ENCODE measurements at regions not wholly inside any gene's neighbourhood (a gene's known extent, or its start where the extent isn't known, plus 50 kb on each side); places are given as distances from the start of the nearest gene placed in this dataset.

- DNase-seq: no peak
Measured at GRCh38 chr10:120960725-120961124, 109.6 kb downstream of the WDR11 start.

- no peak for DNase-seq
Measured at GRCh38 chr10:120961795-120962755, 110.9 kb downstream of the WDR11 start.

GRCh38 chr10:120962756-120963593 lies 111.8 kb downstream of the WDR11 start:
- DNase-seq: no peak

- no peak for DNase-seq
Measured at GRCh38 chr10:120963594-120964220, 112.5 kb downstream of the WDR11 start.

GRCh38 chr10:120966657-120967045 lies 115.5 kb downstream of the WDR11 start:
- no peak for DNase-seq

GRCh38 chr10:120969219-120969645 lies 118.1 kb downstream of the WDR11 start:
- no peak for DNase-seq

- DNase-seq: no peak
Measured at GRCh38 chr10:120970595-120971529, 119.7 kb downstream of the WDR11 start.

- DNase-seq: no peak
Measured at GRCh38 chr10:120971671-120972070, 120.5 kb downstream of the WDR11 start.

GRCh38 chr10:120972259-120972658 lies 121.1 kb downstream of the WDR11 start:
- no peak for DNase-seq

- no peak for DNase-seq
Measured at GRCh38 chr10:120975072-120975867, 124.1 kb downstream of the WDR11 start.

GRCh38 chr10:120975868-120976225 lies 124.7 kb downstream of the WDR11 start:
- no peak for DNase-seq

- no peak for DNase-seq
Measured at GRCh38 chr10:120977897-120978296, 126.7 kb downstream of the WDR11 start.

- no peak for DNase-seq
Measured at GRCh38 chr10:120978589-120979252, 127.6 kb downstream of the WDR11 start.

GRCh38 chr10:120979435-120980278 lies 128.5 kb downstream of the WDR11 start:
- DNase-seq: no peak

- DNase-seq: no peak
Measured at GRCh38 chr10:120980279-120981255, 129.4 kb downstream of the WDR11 start.

GRCh38 chr10:120981601-120982391 lies 130.6 kb downstream of the WDR11 start:
- DNase-seq: no peak

- DNase-seq: no peak
Measured at GRCh38 chr10:120982507-120982906, 131.3 kb downstream of the WDR11 start.

GRCh38 chr10:120983721-120984120 lies 132.6 kb downstream of the WDR11 start:
- no peak for DNase-seq

Data from NCI-H1694 treated with DMSO at 0.1 percent for 48 hours (cell line).